ENCODE measurements at regions not wholly inside any gene's neighbourhood (a gene's known extent, or its start where the extent isn't known, plus 50 kb on each side); places are given as distances from the start of the nearest gene placed in this dataset.

- TF ChIP-seq CTCF (IDR thresholded peaks at IDR 0.05): no peak
- no peak for TF ChIP-seq EZH2phosphoT487 (IDR thresholded peaks at IDR 0.05)
These were observed 334.6 kb downstream of the PTEN start for GRCh38 chr10:88198023-88198422.

All from neural progenitor cell (in vitro differentiated cells).